ENCODE measurements at regions not wholly inside any gene's neighbourhood (a gene's known extent, or its start where the extent isn't known, plus 50 kb on each side); places are given as distances from the start of the nearest gene placed in this dataset.

GRCh38 chr15:79230766-79231165, 51.8 kb upstream of the ANKRD34C start:
- DNase-seq: no peak

DNA sequence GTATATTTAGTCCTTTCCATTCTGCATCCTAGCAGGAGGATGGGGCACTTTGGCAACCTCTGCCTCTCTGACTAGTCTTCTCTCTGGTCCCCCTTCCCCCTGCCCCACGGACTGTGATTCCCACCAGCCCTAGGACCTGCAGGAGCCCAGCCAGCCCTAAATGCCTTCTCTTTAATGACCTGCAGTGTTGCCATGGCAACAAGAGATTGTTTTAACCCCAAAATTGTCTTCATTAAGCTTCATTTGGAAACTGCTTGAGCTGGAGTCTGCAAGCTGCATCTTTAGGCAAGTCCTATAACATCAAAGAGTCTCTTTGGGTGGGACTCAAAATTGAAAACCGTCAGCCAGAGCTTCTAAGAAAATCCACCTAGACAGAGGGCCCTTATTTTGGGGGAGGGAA, 59.7 kb upstream of the ANKRD34C start:
- DNase-seq: no peak

DNA sequence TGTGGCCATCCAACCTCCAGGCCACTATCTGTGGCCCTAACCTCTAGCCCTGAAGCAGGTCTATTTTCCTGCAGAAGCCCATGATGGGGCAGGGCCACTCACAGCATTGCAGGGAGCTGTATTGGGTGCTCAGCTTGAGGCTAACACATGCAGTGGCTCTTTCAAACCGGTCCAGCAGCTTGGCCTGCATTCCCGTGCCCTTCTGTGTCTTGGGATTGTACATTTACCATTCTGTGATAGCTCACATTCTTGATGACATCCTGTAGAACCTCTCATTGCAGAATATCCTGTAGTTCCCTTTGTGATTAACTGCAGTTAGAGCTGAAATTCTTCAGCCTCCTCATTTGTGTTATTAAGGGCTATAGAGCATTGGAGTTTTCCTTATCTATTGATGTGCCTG, 60.8 kb upstream of the ANKRD34C start:
- DNase-seq: no peak

DNA sequence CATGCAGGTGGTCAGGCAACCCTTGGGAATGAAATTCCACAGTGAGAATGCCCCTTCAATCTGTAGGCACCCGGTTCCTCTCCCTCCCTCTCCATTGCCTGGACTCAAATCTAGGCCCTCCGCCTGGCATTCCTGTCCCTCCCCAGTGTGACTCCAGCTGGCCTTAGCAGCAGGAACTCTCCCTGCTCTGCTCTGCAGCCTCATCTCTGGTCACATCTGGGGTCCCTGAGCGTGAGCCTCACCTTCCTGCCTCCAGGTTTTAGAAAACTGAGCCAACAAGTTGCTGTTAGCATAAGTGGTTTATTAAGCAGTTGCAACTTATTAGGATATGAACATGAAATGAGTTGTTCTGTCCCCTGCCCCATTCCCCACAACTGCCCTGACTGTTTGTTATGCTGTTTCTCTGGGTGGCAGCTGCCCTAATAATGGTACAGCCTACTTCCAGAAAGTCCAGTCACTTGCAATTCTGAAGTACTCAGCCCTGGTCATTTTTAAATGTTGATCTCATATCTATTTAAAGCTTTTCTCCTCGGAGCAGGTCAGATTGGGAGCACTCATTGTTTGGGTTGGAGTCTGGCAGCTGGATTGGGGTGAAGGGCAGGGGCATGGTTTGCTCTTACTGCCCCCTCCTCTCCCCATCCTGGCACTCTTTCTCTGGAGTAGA, 63.0 kb upstream of the ANKRD34C start:
- no peak for DNase-seq

DNA sequence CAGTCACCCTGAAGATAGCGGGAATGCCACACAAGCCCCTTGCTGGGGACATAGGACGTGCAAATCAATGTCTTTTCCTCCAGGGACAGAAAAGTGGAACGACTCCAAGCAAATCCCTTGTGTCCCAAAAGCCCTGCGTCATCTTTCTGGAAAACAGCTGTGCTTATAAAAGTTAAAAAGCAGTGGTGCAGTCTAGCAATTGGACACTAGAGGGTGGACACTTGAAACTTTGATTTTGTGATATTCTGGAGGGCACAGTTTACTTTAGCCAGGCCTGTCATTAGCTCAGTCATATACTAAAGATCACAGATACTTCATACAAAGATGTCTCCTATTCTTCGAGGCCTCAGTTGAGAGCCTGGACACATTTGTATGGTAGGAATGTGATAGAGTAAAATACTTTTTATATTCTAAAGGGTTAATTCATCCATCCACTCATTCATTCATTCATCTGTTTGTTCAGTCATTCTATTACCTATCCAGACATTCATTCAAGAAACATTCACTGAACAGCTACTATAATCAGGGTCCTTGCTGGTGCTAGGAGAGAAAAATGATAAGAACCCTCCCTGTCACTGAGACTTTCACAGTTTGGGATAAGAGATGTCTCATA, 63.8 kb upstream of the ANKRD34C start:
- DNase-seq: peak; percentile 14

- DNase-seq: no peak
These were observed 68.9 kb upstream of the ANKRD34C start for GRCh38 chr15:79213650-79214049.

- DNase-seq: no peak
These were observed 69.8 kb upstream of the ANKRD34C start for GRCh38 chr15:79212589-79213157.

DNA sequence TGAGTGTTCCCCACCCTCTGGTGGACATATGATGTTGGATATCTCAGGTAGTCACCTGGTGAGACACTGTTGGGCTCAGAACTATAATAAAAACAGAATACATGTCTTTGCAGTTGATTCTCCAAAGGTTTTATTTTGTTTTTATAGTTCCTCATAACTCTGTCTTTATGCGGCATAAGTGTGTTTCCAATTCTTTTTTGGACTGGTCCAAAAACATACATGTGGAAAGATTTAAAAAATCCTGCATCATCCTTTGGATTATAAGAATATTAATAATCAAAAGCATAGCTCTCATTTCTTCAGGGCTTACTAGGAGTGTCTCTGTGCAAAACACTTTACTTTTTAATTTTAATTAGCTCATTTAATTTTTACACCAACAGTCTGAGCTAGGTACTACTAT, 71.0 kb upstream of the ANKRD34C start:
- no peak for DNase-seq

DNA sequence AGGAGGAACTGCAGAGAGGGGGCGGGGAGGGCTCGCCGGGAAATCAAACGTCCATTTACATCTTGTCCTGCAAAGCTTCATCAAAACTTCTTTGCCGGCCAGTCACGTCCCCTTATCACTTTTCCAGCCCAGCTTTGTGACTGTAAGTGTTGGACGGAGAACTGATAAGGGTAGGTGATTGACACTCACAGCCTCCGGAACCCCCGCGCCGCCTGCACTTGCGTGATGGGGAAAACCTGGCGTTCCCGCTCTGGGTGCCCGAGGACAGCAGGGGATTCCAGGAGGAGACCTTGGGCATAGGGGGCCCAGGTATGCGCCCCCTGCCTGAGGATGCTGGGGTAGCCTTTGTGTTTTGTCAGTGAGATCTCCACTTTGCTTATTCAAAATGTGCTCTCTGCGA, 72.8 kb upstream of the ANKRD34C start:
- DNase-seq: no peak

DNA sequence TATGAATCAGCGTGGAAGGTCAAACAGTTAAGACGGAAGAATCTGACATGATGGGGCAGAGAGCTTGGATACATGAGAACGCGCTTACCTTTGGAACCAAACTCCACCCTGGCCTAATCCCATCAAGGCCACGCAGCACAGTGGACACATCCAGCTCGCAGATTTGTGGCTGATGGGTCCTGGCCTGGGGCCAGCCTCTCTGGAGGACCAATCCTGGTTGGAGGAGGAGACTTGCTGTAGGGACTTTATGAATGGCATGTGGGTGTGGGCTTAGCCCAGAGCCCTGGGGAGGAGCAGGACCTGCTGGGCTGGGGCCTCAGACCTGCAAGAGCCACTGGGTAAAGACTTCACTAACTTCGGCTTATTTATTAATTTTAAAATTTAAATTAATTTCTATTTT, 73.4 kb upstream of the ANKRD34C start:
- DNase-seq: no peak

DNA sequence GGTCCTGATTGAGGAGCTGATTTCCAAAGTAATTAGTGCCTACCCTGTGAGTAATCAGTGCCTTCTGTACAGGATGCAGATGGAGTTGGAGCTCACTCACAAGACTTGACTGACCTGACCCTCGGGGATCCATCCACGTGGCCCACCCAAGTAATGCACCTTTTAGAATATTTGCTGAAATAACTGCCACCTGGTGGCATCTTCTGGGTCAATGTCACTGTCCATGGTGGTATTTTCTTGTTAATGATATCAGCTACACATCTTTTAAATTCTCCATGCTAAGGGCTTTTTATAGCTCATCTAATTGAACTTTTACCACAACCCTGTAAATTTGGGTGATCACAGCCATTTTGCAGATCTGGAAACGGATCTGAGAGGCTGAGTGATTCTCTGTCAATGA, 74.3 kb upstream of the ANKRD34C start:
- DNase-seq: no peak

DNA sequence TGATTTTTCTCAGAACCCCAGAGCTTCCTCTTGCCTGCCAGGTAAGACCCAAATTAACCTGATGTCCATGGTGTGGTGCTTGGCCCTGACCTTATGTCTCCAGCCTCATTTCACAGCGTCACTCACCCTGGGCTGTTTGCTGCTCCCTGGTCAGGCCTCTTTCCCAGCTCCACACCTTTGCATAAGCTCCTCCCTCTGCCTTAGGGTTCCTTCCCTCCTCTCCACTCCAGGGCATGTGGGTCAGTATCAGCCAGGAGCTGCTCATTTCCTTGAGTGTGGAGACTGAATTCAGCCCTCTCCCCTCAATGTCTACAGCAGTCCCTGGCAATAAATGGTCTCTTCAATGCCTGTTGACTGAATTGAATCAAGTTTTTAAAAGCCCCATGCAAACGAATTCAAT, 75.6 kb upstream of the ANKRD34C start:
- no peak for DNase-seq

GRCh38 chr15:79204886-79205675, 77.4 kb upstream of the ANKRD34C start:
- no peak for DNase-seq

- DNase-seq: no peak
These were observed 84.1 kb upstream of the ANKRD34C start for GRCh38 chr15:79198461-79198860.

DNA sequence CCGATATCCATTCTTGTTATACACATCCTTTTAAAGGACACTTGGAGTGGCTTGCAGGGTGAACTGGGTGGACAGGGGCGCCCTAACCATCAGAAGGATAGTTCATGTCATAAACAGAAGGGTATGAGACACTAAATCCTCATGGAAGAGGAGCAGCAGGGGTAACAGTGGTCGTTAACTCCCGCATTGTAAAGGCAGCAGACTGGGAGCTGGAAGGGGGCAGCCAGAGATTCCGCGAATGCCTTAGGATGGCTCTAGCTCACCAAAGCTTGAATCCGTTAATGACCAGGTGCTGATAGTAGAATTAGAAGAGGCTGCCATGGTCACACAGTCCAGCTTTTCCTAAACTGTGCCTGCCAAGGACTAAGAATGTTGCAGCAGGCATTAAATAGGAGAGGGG, 85.2 kb upstream of the ANKRD34C start:
- no peak for DNase-seq

DNA sequence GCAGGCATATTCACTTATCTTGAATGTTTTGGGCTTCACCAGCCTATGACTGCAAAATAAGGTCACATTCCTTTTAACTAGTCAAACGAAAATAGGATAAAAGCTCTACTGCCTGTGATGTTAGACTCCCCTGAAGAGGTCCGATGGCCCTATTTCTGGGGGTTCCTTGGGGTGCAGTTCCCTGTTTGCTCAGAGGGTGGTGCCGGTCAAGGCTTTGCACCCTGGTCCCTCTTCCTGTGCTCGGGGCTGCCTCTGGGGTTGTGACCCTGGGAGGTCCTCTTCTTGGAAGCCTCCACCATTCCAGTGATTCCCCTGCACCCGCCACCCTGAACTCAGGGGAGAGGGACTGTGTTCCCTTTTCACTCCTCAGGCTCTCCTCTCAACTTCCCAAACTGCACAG, 86.7 kb upstream of the ANKRD34C start:
- no peak for DNase-seq

- DNase-seq: no peak
These were observed 87.3 kb upstream of the ANKRD34C start for GRCh38 chr15:79195239-79195638.

GRCh38 chr15:79194386-79194785, 88.1 kb upstream of the ANKRD34C start:
- DNase-seq: no peak

GRCh38 chr15:79193549-79193948, 89.0 kb upstream of the ANKRD34C start:
- no peak for DNase-seq

- no peak for DNase-seq
These were observed 89.4 kb upstream of the ANKRD34C start for GRCh38 chr15:79193103-79193502.

DNA sequence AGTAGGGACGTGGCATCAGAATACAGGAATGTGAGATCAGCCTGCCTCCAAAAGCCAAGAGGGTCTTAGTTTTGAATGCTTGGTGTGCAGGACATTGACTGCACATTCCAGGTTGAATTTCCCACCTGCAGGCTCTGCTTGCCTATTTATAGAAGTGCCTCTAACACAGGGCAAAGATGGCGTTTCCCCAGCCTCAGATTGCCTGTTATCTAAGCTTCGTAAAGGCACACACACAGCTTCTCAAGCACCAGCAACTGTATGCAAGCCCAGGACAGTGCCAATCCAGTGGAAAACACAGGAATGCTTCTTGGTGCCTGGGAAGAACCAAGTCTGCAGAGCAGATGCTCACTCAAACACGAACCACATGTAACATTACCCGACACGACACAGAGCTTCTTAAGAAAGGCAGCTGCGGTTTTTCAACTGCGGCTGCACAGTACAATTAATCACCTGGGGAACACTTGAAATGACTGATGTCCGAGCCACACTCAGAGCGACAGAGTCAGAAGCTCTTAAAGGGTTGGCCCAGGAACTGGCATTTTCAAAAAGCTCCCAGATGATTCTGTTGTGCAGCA, 90.0 kb upstream of the ANKRD34C start:
- peak; percentile 8 for DNase-seq

DNA sequence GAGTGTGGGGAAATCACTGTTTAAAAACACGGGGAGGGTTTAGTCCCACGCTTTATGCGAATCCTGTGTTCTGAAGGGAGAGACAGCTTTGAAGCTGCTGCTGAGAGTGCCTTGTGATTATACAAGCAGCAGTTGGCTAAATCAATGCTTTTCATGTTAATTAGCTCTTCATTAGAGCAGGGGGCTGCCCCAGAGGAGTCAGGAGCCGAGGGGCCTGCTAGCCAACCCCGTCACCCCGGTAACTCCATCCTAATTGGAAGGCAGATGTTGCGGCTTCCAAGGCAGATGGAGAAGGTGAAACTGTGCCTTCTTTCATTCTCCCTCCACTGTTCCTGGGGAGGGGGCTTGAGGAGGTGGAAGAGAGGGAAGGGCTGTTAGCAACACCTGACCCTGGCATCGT, 92.4 kb upstream of the ANKRD34C start:
- DNase-seq: no peak

DNA sequence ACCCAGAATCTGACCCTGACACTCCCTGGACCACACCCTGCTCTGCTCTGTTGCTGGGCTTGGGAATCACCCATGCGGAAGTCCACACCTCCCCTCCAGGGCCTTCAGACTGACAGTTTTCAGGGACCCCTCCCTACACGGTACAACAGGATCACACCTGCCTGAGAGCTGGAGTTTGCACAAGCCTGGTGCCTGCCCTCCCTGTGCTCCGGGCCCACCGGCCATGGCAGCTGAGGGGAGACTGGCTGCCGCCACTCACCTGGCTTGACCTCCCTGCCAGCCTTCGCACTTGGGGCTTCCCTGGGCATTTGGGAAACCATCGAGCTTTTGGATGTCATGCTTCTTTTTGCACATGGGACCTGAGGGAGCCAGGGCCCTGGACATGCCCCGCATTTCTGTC, 95.9 kb upstream of the ANKRD34C start:
- no peak for DNase-seq

GRCh38 chr15:79185199-79185598, 94.6 kb upstream of the RASGRF1 start:
- no peak for DNase-seq

All from EL (cell line).